Neural cell (in vitro differentiated cells): ENCODE measurements at regions not wholly inside any gene's neighbourhood (a gene's known extent, or its start where the extent isn't known, plus 50 kb on each side); places are given as distances from the start of the nearest gene placed in this dataset.

Experiments used
- H2AFZ ChIP-seq: fragments of 200-600, 300-800 bp; sonication (generic), shearing (Covaris generic); 2 replicates; pipeline ENCODE4 v1.6.0; 2014; ENCODE audit warnings: low read depth, mild to moderate bottlenecking, antibody characterized with exemption, low read length, moderate library complexity
- H3F3A ChIP-seq: fragments of 200-600 bp; shearing (Covaris generic); 2 replicates; pipeline ENCODE4 v1.6.1; 2016; ENCODE audit warnings: mild to moderate bottlenecking, moderate library complexity, mixed read lengths, antibody characterized with exemption, low read length; ENCODE audit not compliant: insufficient read depth, poor library complexity, severe bottlenecking
- H3K27ac ChIP-seq: fragments of 200-600, 300-800 bp; sonication (generic), shearing (Covaris generic); 2 replicates; pipeline ENCODE4 v1.5.1; 2014; ENCODE audit warnings: mild to moderate bottlenecking, low read length, moderate library complexity
- H3K27me3 ChIP-seq: fragments of 300-800, 200-600 bp; sonication (generic), shearing (Covaris generic); 2 replicates; pipeline ENCODE4 v1.6.0; 2014; ENCODE audit warnings: mild to moderate bottlenecking, low read depth, low read length, moderate library complexity; ENCODE audit not compliant: insufficient read depth
- H3K36me3 ChIP-seq: fragments of 300-800, 200-600 bp; sonication (generic), shearing (Covaris generic); 2 replicates; pipeline ENCODE4 v1.5.1; 2014; ENCODE audit warnings: mild to moderate bottlenecking, antibody characterized with exemption, low read length, moderate library complexity; ENCODE audit not compliant: insufficient read depth
- H3K4me2 ChIP-seq: fragments of 300-800, 200-600 bp; sonication (generic), shearing (Covaris generic); 2 replicates; pipeline ENCODE4 v1.6.0; 2014; ENCODE audit warnings: mild to moderate bottlenecking, low read length
- H3K4me3 ChIP-seq: fragments of 300-800, 200-600 bp; sonication (generic), shearing (Covaris generic); 2 replicates; pipeline ENCODE4 v1.5.1; 2014; ENCODE audit warnings: mild to moderate bottlenecking, low read length, moderate library complexity
- H3K79me2 ChIP-seq: fragments of 200-600 bp; shearing (Covaris generic); replicated peaks from 2 replicates; pipeline ENCODE4 v1.6.0; 2014; ENCODE audit warnings: mild to moderate bottlenecking, low read length, moderate library complexity; ENCODE audit not compliant: insufficient read depth
- H3K9ac ChIP-seq: fragments of 300-800, 200-600 bp; sonication (generic), shearing (Covaris generic); 2 replicates; pipeline ENCODE4 v1.6.1; 2016; ENCODE audit warnings: mild to moderate bottlenecking, low read length, mixed read lengths
- H3K9me2 ChIP-seq: fragments of 200-600 bp; shearing (Covaris generic); 2 replicates; pipeline ENCODE4 v1.6.1; 2016; ENCODE audit warnings: mild to moderate bottlenecking, low read length, mixed read lengths; ENCODE audit not compliant: insufficient read depth
- H3K9me3 ChIP-seq: fragments of 200-600, 300-800 bp; sonication (generic), shearing (Covaris generic); 2 replicates; pipeline ENCODE4 v1.6.1; 2016; ENCODE audit warnings: mild to moderate bottlenecking, mixed run types, low read length, moderate library complexity, mixed read lengths
- H4K20me1 ChIP-seq: fragments of 200-600 bp; shearing (Covaris generic); 2 replicates; pipeline ENCODE4 v1.6.1; 2016; ENCODE audit warnings: mild to moderate bottlenecking, mixed run types; ENCODE audit not compliant: insufficient read depth
- EP300 ChIP-seq: fragments of 450-650 bp; conservative IDR thresholded peaks from 2 replicates; pipeline ENCODE4 v1.6.1; 2014; ENCODE audit warnings: antibody characterized with exemption, mild to moderate bottlenecking, moderate library complexity; ENCODE audit not compliant: poor library complexity, severe bottlenecking
- EZH2 ChIP-seq: fragments of 200-600, 300-800 bp; shearing (Covaris generic), sonication (generic); IDR thresholded peaks from 2 replicates; pipeline ENCODE4 v1.6.1; 2014; ENCODE audit warnings: antibody characterized with exemption, low read length, borderline replicate concordance, mild to moderate bottlenecking; ENCODE audit not compliant: insufficient read depth, poor library complexity, severe bottlenecking
- MXI1 ChIP-seq: fragments of 450-650 bp; conservative IDR thresholded peaks from 2 replicates; pipeline ENCODE4 v1.6.1; 2014; ENCODE audit warnings: antibody characterized with exemption, mild to moderate bottlenecking; ENCODE audit not compliant: poor library complexity, severe bottlenecking
- POLR2AphosphoS5 ChIP-seq: IDR thresholded peaks from 2 replicates; pipeline ENCODE4 v1.6.1; 2012
- RAD21 ChIP-seq: fragments of 450-650 bp; conservative IDR thresholded peaks from 2 replicates; pipeline ENCODE4 v1.6.1; 2014; ENCODE audit warnings: antibody characterized with exemption, mild to moderate bottlenecking, moderate library complexity
- TF ChIP-seq, protein P1 (sequence below): IDR thresholded peaks from 2 replicates; pipeline ENCODE4 v1.6.1; 2012; ENCODE audit warnings: borderline replicate concordance
- TF ChIP-seq, protein P2 (sequence below): fragments of 450-650 bp; IDR thresholded peaks from 2 replicates; pipeline ENCODE4 v1.5.1; 2014; ENCODE audit warnings: antibody characterized with exemption, mild to moderate bottlenecking, moderate library complexity; ENCODE audit not compliant: poor library complexity, severe bottlenecking

DNA sequence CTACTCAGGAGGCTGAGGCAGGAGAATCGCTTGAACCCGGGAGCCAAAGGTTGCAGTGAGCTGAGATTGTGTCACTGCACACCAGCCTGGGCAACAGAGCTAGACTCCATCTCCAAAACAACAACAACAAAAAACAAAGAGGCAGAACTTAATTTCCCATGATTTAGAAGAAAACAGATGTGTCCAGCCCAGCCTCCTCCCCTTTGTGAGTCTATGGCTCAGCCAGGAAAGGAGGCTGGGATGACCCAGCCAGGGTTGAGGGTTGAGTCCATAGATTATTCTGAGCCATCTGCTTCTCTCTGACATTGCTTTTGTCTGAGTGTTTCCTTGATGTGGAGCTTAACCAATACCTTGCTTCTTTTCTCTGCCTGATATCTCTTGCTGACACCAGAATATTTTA is 994.1 kb downstream of the TYW1 start:
- Histone ChIP-seq H3K27ac (no peak overlapping the region), H3K27me3 (no peaks in the 10 kb centered on the region), H3K4me3 (no peak overlapping the region)

DNA sequence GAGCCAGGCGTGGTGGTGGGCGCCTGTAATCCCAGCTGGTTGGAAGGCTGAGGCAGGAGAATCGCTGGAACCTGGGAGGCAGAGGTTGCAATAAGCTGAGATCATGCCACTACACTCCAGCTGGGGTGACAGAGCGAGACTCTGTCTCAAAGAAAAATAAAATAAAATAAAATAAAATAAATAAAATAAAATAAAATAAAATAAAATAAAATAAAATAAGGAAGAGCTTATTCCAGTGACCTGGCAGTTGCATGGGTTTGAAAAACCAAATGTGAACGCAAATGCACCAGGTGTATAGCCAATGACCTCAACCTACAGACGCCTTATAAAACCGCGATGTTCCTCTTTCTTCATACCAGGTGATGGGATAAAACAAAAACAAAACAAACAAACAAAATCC is 995.7 kb downstream of the TYW1 start:
- TF ChIP-seq POLR2AphosphoS5: no peak
- TF ChIP-seq, protein P1, sequence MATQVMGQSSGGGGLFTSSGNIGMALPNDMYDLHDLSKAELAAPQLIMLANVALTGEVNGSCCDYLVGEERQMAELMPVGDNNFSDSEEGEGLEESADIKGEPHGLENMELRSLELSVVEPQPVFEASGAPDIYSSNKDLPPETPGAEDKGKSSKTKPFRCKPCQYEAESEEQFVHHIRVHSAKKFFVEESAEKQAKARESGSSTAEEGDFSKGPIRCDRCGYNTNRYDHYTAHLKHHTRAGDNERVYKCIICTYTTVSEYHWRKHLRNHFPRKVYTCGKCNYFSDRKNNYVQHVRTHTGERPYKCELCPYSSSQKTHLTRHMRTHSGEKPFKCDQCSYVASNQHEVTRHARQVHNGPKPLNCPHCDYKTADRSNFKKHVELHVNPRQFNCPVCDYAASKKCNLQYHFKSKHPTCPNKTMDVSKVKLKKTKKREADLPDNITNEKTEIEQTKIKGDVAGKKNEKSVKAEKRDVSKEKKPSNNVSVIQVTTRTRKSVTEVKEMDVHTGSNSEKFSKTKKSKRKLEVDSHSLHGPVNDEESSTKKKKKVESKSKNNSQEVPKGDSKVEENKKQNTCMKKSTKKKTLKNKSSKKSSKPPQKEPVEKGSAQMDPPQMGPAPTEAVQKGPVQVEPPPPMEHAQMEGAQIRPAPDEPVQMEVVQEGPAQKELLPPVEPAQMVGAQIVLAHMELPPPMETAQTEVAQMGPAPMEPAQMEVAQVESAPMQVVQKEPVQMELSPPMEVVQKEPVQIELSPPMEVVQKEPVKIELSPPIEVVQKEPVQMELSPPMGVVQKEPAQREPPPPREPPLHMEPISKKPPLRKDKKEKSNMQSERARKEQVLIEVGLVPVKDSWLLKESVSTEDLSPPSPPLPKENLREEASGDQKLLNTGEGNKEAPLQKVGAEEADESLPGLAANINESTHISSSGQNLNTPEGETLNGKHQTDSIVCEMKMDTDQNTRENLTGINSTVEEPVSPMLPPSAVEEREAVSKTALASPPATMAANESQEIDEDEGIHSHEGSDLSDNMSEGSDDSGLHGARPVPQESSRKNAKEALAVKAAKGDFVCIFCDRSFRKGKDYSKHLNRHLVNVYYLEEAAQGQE: no peak
- no peak overlapping the region for H3K27ac ChIP-seq
- H3F3A ChIP-seq: no peaks in the 10 kb centered on the region
- no peak overlapping the region for H3K4me3 ChIP-seq
- H2AFZ ChIP-seq: no peak overlapping the region
- no peaks in the 10 kb centered on the region for H3K27me3 ChIP-seq
- no peak overlapping the region for H3K9ac ChIP-seq
- no peaks in the 10 kb centered on the region for H3K9me2 ChIP-seq
- no peaks in the 10 kb centered on the region for H3K79me2 ChIP-seq
- H3K9me3 ChIP-seq: no peaks in the 10 kb centered on the region
- no peaks in the 10 kb centered on the region for H4K20me1 ChIP-seq
- no peaks in the 10 kb centered on the region for H3K36me3 ChIP-seq
- H3K4me2 ChIP-seq: no peak overlapping the region

More for the DNA sequence above, 994.1 kb downstream of the TYW1 start:
- Histone ChIP-seq H3F3A (no peaks in the 10 kb centered on the region), H3K9me3 (no peaks in the 10 kb centered on the region), H3K36me3 (no peaks in the 10 kb centered on the region), H3K9ac (no peak overlapping the region), H2AFZ (no peak overlapping the region), H3K4me2 (no peak overlapping the region), H3K9me2 (no peaks in the 10 kb centered on the region), H3K79me2 (no peaks in the 10 kb centered on the region), H4K20me1 (no peaks in the 10 kb centered on the region)
- TF ChIP-seq EZH2 (no peak), POLR2AphosphoS5 (no peak), MXI1 (no peak), EP300 (no peak), RAD21 (no peak)
- TF ChIP-seq, protein P2, sequence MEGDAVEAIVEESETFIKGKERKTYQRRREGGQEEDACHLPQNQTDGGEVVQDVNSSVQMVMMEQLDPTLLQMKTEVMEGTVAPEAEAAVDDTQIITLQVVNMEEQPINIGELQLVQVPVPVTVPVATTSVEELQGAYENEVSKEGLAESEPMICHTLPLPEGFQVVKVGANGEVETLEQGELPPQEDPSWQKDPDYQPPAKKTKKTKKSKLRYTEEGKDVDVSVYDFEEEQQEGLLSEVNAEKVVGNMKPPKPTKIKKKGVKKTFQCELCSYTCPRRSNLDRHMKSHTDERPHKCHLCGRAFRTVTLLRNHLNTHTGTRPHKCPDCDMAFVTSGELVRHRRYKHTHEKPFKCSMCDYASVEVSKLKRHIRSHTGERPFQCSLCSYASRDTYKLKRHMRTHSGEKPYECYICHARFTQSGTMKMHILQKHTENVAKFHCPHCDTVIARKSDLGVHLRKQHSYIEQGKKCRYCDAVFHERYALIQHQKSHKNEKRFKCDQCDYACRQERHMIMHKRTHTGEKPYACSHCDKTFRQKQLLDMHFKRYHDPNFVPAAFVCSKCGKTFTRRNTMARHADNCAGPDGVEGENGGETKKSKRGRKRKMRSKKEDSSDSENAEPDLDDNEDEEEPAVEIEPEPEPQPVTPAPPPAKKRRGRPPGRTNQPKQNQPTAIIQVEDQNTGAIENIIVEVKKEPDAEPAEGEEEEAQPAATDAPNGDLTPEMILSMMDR: no peak
- TF ChIP-seq, protein P1: no peak
